Activated naive CD8-positive, alpha-beta T cell treated with anti-CD3 and anti-CD28 coated beads for 36 hours (primary cell): ENCODE measurements at regions not wholly inside any gene's neighbourhood (a gene's known extent, or its start where the extent isn't known, plus 50 kb on each side); places are given as distances from the start of the nearest gene placed in this dataset.

Source experiments
- DNase-seq: peaks from one replicate; pipeline ENCODE4 v3.0.0; 2021
- H3K27ac Mint-ChIP-seq: one replicate; pipeline ENCODE4 v1.8.0; 2022; ENCODE audit warnings: mild to moderate bottlenecking, moderate library complexity, mixed read lengths
- H3K27me3 Mint-ChIP-seq: one replicate; pipeline ENCODE4 v1.8.0; 2022; ENCODE audit warnings: mild to moderate bottlenecking, mixed read lengths
- H3K36me3 Mint-ChIP-seq: one replicate; pipeline ENCODE4 v1.8.0; 2021; ENCODE audit warnings: mild to moderate bottlenecking, mixed read lengths
- H3K4me1 Mint-ChIP-seq: one replicate; pipeline ENCODE4 v1.8.0; 2021; ENCODE audit warnings: mixed read lengths
- H3K4me3 Mint-ChIP-seq: one replicate; pipeline ENCODE4 v1.8.0; 2022; ENCODE audit warnings: mild to moderate bottlenecking, moderate library complexity, mixed read lengths
- H3K9me3 Mint-ChIP-seq: one replicate; pipeline ENCODE4 v1.8.0; 2022; ENCODE audit warnings: mixed read lengths

DNA sequence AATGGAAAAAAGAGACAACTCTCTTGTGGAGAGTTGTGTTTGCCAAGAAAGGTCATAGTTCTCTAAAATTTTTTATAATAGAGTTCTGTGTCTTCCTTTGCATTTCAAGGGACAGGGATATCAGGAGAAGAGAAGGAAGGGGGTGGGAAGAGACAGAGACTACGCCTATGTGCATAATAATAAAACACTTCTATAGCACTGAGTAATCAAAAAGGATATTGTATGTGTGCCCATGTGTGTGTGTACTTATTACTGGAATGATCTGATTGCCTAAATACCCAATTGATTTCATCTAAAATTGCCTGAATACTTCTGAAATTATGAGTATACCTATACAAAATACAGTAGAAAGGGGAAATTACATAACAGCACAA lies 803.7 kb upstream of the ACVR2A start:
- H3K27me3 Mint-ChIP-seq, result peaks cover 8% of the 10 kb centered on the region
- no peak overlapping the region for H3K4me3 Mint-ChIP-seq
- no peak overlapping the region for H3K27ac Mint-ChIP-seq
- H3K9me3 Mint-ChIP-seq, result no peaks in the 10 kb centered on the region
- H3K36me3 Mint-ChIP-seq, result no peaks in the 10 kb centered on the region
- no peak for DNase-seq
- H3K4me1 Mint-ChIP-seq, result no peaks in the 10 kb centered on the region

DNA sequence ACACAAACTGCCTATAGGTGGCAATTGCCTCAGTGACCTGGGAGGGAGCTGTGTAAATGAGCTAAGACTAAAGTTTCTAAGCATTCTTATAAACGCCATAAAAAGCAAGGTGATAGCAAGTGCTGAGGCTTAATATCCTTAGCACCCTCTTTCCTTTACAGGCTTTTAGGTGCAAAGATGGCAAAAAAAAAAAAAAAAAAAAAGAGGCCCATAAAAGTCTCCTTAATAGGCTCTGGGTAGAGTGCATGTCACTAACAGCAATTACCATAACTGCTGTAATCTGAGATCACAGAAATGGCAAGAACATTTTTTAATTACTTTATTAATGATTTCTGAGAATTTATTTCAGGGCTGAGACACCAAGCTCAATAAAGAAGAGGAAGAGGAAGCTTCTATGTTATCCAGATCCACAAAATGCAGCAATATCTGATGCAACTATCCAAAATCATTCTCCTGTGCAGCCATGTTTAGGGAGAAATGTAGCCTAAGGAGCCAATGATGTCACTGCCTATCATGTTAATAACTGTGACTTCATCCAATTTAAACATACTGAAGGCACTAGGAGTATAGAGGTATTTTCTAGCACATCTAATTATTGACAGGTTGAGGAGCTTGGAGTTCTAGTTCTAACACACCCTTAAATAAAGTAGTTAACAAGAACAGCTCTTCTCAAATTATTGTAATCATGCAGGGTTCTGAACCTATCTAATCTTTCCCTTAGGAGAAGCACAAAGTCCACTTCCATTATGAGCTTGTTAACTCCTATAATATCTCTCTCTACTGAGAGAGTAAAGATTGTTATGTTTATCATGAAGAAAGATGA lies 804.3 kb upstream of the ACVR2A start:
- H3K4me1 Mint-ChIP-seq, result no peaks in the 10 kb centered on the region
- DNase-seq, result no peak
- no peaks in the 10 kb centered on the region for H3K36me3 Mint-ChIP-seq
- H3K27me3 Mint-ChIP-seq, result peaks cover 8% of the 10 kb centered on the region
- no peaks in the 10 kb centered on the region for H3K9me3 Mint-ChIP-seq
- no peak overlapping the region for H3K27ac Mint-ChIP-seq
- H3K4me3 Mint-ChIP-seq, result no peak overlapping the region

DNA sequence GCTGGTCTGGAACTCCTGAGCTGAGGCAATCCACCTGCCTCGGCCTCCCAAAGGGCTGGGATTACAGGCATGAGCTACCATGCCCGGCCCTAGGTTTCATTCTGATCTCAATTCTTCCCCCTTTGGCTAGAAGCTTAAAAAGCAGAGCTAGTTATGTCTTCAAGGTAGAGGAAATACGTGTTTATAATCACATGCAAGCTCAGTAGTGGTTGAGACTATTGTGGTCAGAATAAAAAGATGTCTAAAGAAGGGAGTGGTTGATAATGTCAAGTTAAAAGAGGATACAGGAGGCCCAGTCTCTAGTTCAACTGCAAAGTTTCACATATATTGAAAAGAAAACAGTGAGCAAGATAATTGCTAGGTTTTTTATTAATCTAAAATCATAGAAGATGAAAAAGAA lies 807.8 kb upstream of the ACVR2A start:
- H3K4me3 Mint-ChIP-seq, result no peak overlapping the region
- H3K36me3 Mint-ChIP-seq, result no peaks in the 10 kb centered on the region
- no peak overlapping the region for H3K27ac Mint-ChIP-seq
- H3K27me3 Mint-ChIP-seq, result peaks cover 14% of the 10 kb centered on the region
- no peak for DNase-seq
- H3K9me3 Mint-ChIP-seq, result no peaks in the 10 kb centered on the region
- H3K4me1 Mint-ChIP-seq, result no peaks in the 10 kb centered on the region

DNA sequence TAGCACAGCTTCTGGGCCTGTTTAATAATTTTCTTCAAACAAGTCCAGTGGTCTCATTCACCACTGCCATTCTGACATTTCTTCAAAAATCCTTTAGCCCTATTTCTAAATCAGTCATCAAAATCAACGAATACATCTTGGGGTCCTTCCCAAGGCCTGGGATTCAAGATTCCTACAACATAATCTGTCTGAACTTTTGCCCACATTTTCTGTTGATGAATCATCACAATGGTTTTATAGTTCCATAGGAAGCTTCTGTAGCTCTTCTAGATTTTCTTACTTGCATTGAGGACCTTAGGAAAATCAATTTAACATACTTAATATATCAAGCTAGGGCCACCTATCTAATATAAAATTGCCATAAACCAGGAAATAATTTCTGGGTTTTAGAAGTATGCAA lies 811.8 kb upstream of the ACVR2A start:
- DNase-seq, result no peak
- Mint-ChIP-seq H3K4me1 (no peaks in the 10 kb centered on the region), H3K36me3 (no peaks in the 10 kb centered on the region), H3K27ac (no peak overlapping the region), H3K27me3 (peaks cover 16% of the 10 kb centered on the region), H3K4me3 (no peak overlapping the region), H3K9me3 (no peaks in the 10 kb centered on the region)

DNA sequence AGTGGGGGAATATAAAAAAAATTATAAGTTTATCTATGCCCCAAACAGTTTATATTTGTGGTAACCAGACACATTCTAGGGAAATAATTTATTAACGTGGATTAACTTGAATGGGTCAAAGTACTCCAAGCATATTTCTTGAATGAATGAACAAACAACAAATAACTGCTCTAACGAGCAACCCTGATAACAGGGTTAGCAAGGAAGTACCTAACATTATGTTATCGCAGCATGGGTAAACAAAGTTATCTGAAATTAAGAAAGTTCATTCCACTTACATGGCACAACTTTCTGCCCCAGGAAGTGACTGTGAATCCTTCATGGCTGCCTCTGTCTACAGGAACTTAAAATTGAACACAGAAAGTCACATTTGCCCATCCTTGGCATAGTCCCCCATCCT lies 812.9 kb upstream of the ACVR2A start:
- Mint-ChIP-seq H3K9me3 (no peaks in the 10 kb centered on the region), H3K36me3 (no peaks in the 10 kb centered on the region), H3K27ac (no peak overlapping the region), H3K27me3 (peaks cover 18% of the 10 kb centered on the region), H3K4me1 (no peaks in the 10 kb centered on the region), H3K4me3 (no peak overlapping the region)
- DNase-seq, result no peak

DNA sequence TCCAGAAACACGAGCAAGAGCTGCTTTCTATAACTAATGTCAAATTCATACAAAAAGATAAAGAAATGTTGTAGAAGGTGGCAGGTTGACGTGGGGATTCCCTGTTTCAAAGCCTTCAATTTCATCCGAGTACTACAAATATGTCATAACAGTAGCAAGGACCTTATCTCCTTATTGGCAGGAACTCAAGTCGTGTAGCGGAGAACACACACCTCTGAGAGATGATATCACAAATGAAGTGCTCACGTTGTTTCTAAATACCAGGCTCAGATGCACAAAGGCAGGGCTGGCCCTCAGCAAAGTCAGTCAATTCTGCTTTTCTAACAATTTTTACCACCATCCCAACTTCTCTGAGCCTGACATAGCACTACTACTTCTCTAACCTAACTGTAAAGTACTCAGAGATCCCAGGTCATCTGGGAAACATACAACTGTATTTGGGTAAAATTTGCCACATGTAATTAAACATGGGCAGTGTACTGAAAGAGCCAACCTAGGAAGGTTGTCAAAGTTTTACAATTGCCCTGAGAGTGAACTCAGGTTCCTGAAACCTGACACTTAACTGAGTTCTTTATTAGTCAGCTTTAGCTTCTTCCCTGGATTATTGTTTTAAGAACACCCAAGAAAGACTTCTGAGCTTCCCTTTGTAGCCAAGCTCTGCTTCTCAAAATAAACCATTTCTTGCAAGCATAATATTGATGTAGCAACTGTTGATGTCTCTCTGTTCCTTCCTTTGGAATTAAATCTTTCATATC lies 813.7 kb upstream of the ACVR2A start:
- Mint-ChIP-seq H3K4me1 (no peaks in the 10 kb centered on the region), H3K4me3 (no peak overlapping the region), H3K36me3 (no peaks in the 10 kb centered on the region), H3K27ac (no peak overlapping the region), H3K27me3 (peaks cover 18% of the 10 kb centered on the region), H3K9me3 (no peaks in the 10 kb centered on the region)
- DNase-seq, result no peak

DNA sequence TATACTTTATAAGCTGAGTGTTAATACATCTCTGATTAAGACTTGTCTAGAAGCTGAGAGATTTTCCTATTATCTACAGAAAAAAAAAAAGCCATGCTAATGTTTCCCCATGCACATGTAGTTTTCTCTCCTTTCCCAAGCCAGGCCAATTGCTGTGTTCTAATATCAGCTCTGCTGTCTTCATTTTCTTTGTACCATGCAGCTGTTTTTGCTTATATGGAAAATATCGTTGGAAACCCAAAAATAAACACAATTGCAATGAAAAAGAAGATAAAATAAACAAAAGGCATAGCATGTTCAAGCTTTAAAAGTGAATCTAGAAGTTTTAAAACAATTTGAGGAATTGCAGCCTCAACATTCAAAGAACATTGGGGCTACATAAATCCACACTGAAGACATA lies 817.4 kb upstream of the ACVR2A start:
- no peaks in the 10 kb centered on the region for H3K36me3 Mint-ChIP-seq
- peaks cover 9% of the 10 kb centered on the region for H3K27me3 Mint-ChIP-seq
- no peaks in the 10 kb centered on the region for H3K4me1 Mint-ChIP-seq
- H3K27ac Mint-ChIP-seq, result no peak overlapping the region
- peaks cover 6% of the 10 kb centered on the region for H3K9me3 Mint-ChIP-seq
- no peak overlapping the region for H3K4me3 Mint-ChIP-seq
- DNase-seq, result no peak

DNA sequence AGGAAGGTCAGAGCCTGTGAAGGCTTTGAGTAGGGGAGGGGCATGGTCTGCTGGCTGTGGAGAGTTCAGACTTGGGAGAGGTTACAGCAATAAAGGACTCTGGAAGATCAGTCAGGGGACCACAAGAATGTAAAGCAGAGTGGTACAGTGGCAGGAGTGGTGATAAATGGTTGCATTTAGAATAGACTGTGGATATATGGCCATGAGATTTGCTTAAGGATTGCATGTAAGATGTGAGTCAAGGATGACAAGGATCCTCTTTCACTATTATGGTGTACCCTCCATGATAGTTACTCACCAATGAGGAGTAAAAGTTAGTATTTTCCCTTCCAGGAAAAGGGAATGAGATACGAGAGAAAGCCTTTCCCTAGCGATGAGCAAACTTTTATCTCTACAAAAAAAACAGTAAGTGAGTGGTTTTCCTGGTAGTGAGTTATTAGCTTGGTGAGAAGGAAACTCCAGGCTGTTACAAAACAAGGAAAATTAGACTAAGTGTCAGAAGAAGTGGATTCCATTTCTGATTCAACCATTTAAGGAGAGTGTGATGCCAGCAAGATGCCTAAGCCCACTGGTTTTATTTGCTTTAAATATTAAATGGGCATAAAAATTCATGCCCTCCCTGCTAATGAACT lies 818.0 kb upstream of the ACVR2A start:
- Mint-ChIP-seq H3K36me3 (no peaks in the 10 kb centered on the region), H3K27me3 (peaks cover 9% of the 10 kb centered on the region), H3K4me3 (no peak overlapping the region), H3K9me3 (peaks cover 7% of the 10 kb centered on the region), H3K4me1 (no peaks in the 10 kb centered on the region), H3K27ac (no peak overlapping the region)
- DNase-seq, result no peak

DNA sequence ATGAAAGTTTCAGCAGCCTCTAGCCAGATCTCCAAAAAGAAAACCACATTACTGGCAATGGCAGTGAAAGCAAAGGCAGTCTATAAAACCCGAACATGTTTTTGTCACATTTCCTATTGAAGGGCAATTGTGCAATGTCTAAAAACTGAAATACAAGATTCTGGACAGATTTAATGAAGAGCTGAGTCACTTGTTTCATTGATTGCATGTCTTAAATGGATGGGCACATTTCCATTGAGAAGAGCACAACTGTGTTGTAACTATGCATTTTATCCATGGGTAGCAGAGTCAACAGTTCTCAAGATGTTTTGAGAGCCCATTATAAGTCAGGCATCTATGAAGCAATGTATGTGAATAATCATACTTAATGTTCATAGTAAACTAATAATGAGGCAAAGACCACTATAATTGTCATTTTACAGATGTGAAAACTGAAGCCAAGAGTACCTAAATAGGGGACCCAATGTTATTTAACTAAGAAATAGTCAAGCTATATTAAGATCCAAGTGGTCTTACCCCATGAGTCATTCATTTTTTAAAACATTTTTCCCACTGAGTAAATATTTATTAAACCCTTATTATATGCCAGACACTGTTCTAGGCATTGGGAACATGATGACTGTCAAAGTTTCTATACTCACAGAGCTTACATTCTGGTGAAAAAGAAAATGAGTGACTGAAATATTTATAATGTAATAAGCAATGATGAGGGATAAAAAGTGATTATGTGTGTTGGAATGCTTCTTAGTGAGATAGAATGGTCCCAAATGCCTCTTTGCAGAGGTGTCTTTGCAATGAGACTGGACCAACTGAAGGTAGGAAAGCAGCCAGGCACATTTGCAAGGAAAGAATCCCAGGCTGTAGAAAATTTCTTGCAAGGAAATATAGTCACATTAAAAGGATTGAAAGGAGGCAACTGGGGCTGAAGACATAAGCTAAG lies 818.9 kb upstream of the ACVR2A start:
- H3K36me3 Mint-ChIP-seq, result no peaks in the 10 kb centered on the region
- H3K4me3 Mint-ChIP-seq, result no peak overlapping the region
- H3K9me3 Mint-ChIP-seq, result peaks cover 7% of the 10 kb centered on the region
- no peaks in the 10 kb centered on the region for H3K4me1 Mint-ChIP-seq
- no peak for DNase-seq
- H3K27me3 Mint-ChIP-seq, result peaks cover 9% of the 10 kb centered on the region
- H3K27ac Mint-ChIP-seq, result no peak overlapping the region

DNA sequence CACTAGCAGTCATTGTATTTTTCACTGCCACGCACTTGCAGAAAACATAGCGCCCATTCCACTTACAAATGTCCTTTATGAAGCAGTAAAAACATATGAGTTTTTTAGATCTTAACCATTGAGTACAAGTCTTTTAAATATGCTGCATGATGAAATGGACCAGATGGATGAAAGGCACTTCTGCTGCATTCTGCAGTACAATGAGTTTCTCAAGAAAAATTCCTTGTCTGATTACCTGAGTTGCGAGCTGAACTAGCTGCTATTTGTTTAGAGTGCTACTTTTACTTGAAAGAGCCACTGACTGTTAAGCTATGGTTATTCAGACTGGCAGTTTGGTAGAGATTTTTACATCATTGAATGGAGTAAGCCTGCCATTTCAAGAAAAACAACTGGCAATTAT lies 825.5 kb upstream of the ACVR2A start:
- Mint-ChIP-seq H3K9me3 (peaks cover 7% of the 10 kb centered on the region), H3K36me3 (no peaks in the 10 kb centered on the region)
- no peak for DNase-seq

DNA sequence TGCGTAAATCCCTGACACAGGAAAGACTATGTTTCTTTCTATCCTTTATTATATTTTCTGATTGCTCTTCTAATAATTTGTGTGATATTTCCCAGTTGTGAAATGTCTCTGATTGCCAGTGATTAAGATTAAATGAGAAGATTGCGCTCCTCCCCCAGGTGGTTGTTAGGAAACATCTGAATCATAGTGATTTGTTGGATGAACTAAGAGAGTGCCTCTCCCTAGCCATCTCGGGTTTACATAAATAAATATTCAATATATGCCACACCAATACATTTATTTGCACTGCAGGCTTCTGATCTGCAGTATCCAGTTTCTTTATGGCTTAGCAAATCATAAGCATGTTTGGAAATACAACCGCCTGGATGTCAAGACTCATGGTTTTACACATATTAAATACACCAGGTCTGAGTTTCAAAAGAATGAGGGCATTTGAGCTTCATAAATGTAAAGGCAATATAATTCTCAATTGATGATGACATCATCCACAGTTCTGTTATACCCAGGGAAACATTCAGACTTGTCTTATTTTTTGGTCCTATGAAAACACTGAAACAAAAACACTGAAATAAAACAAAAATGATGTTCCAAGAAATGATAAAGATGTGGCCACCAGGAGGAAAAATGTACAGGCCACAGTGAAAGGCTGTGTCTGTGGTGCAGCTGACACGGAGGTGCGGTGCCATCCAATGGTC lies 826.7 kb upstream of the ACVR2A start:
- Mint-ChIP-seq H3K27me3 (no peaks in the 10 kb centered on the region), H3K27ac (no peak overlapping the region), H3K9me3 (peaks cover 5% of the 10 kb centered on the region), H3K4me3 (no peak overlapping the region), H3K36me3 (no peaks in the 10 kb centered on the region), H3K4me1 (no peaks in the 10 kb centered on the region)
- DNase-seq, result no peak

More for the DNA sequence above, 825.5 kb upstream of the ACVR2A start:
- Mint-ChIP-seq H3K27ac (no peak overlapping the region), H3K4me3 (no peak overlapping the region), H3K4me1 (no peaks in the 10 kb centered on the region), H3K27me3 (no peaks in the 10 kb centered on the region)

DNA sequence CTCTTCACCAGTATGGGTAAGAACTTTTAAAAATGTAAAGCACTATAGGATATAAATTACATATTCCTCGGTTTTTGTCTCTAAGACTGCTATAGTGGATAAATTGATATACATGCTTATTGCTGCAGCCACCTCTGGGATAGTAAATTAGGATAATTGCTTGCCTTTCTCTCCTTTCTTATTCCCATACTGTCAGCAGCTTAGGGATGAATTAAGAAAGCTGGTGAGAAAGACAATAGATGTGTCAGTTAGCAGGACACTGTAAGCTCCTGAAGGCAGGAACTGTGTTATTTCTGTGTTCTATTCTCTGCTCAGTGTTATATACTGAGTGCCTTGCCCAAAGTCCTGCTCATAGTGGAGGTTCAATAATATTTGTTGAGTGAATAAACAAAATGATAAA lies 828.6 kb upstream of the ACVR2A start:
- Mint-ChIP-seq H3K27me3 (no peaks in the 10 kb centered on the region), H3K4me3 (no peak overlapping the region), H3K9me3 (no peaks in the 10 kb centered on the region), H3K36me3 (no peaks in the 10 kb centered on the region), H3K4me1 (no peaks in the 10 kb centered on the region), H3K27ac (no peak overlapping the region)
- DNase-seq, result no peak

DNA sequence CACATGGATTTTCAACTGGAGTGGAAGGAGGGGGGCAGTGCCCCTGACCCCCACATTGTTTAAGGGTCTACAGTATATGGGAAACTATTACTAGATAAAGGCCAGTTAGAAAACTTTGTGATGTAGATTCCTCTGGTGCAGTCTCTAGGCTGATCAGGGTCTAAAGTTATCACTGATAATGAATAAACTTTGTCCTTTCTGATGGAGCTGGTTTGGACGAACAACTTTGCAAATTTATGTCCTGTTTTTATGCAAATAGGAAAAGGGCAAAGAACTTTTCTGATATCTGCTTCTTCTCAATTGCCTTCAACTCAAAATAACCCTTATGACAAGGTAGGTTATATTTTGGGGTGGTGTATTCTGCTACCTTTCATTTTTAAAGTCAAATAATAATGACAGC lies 829.2 kb upstream of the ACVR2A start:
- Mint-ChIP-seq H3K4me1 (no peaks in the 10 kb centered on the region), H3K36me3 (no peaks in the 10 kb centered on the region), H3K9me3 (no peaks in the 10 kb centered on the region), H3K4me3 (no peak overlapping the region), H3K27me3 (no peaks in the 10 kb centered on the region), H3K27ac (no peak overlapping the region)
- DNase-seq, result no peak

DNA sequence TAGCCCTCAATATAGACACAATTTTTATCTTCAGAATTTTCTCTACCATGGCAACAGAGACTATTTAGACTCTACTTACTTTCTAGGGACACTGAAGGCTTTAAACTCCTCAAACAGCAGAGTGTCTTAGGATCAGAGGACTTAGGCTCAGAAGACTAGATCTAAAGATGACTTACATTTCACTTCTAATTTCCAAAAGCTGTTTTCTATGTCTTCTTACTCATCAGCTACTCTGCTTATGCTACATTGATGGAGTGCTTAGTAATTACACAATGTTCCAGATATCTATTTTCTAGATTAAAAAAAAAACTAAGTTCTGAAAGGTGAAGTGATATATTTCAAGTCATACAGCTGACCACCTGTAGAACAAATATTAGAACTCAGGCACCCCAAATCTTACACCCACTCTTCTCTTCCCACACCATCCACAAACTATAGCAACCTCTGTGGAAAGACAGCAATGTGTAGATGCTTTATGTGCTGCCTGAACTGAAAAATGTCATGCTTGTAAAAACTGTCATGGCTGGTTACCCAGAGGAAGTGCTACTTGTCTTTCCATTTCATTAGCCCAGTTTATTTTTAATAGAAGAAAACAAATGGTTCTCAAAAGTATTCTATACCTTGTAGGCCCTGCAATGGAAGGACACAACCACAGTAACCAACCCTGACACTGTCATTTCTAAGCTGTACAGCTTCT lies 831.0 kb upstream of the ACVR2A start:
- H3K4me3 Mint-ChIP-seq, result no peak overlapping the region
- no peaks in the 10 kb centered on the region for H3K36me3 Mint-ChIP-seq
- H3K9me3 Mint-ChIP-seq, result no peaks in the 10 kb centered on the region
- H3K27me3 Mint-ChIP-seq, result no peaks in the 10 kb centered on the region
- no peak for DNase-seq
- no peaks in the 10 kb centered on the region for H3K4me1 Mint-ChIP-seq
- H3K27ac Mint-ChIP-seq, result no peak overlapping the region
